DND-41 (cell line): ENCODE measurements at regions not wholly inside any gene's neighbourhood (a gene's known extent, or its start where the extent isn't known, plus 50 kb on each side); places are given as distances from the start of the nearest gene placed in this dataset.

Source experiments
- EZH2 ChIP-seq: IDR thresholded peaks from 3 replicates; pipeline ENCODE4 v1.6.1; 2012; ENCODE audit warnings: borderline replicate concordance, low read depth, mild to moderate bottlenecking, moderate library complexity, low read length, inconsistent platforms; ENCODE audit not compliant: severe bottlenecking
- TF ChIP-seq, protein P1 (sequence below): IDR thresholded peaks from 2 replicates; pipeline ENCODE4 v1.5.1; 2012; ENCODE audit warnings: borderline replicate concordance, low read length, moderate library complexity, mild to moderate bottlenecking; ENCODE audit not compliant: poor library complexity, severe bottlenecking; ENCODE audit errors: extremely low read depth

DNA sequence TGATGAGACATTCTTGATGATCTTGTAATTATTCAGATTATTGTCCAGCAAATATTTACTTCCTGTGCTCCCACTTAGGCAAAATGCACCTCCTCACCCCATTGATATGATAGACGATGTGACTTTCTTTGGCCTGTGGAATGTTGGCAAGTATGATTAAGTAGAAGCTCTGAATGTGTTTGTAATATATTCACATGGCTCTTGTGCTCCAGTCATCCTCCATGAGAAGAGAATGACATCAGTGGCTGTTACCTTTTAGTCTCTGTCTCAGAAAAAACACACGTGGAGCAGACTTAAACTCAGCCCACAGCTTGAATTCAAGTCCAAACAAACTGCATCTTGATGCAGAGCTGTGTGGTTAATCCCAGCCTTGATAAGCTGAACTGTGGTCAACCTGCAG lies 984.3 kb upstream of the FBXO33 start:
- TF ChIP-seq, protein P1, sequence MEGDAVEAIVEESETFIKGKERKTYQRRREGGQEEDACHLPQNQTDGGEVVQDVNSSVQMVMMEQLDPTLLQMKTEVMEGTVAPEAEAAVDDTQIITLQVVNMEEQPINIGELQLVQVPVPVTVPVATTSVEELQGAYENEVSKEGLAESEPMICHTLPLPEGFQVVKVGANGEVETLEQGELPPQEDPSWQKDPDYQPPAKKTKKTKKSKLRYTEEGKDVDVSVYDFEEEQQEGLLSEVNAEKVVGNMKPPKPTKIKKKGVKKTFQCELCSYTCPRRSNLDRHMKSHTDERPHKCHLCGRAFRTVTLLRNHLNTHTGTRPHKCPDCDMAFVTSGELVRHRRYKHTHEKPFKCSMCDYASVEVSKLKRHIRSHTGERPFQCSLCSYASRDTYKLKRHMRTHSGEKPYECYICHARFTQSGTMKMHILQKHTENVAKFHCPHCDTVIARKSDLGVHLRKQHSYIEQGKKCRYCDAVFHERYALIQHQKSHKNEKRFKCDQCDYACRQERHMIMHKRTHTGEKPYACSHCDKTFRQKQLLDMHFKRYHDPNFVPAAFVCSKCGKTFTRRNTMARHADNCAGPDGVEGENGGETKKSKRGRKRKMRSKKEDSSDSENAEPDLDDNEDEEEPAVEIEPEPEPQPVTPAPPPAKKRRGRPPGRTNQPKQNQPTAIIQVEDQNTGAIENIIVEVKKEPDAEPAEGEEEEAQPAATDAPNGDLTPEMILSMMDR = no peak
- no peak for TF ChIP-seq EZH2
